GM10266 (cell line): ENCODE measurements at regions not wholly inside any gene's neighbourhood (a gene's known extent, or its start where the extent isn't known, plus 50 kb on each side); places are given as distances from the start of the nearest gene placed in this dataset.

Experiments
- DNase-seq: peaks from one replicate; pipeline ENCODE4 v3.0.0; 2012; ENCODE audit errors: extremely low spot score
- CTCF ChIP-seq: IDR thresholded peaks from 2 replicates; pipeline ENCODE4 v1.5.1; 2012; ENCODE audit warnings: mild to moderate bottlenecking, low read depth; ENCODE audit not compliant: control insufficient read depth, insufficient read depth; ENCODE audit errors: missing control alignments

GRCh38 chr4:114538012-114538617, 60.5 kb upstream of the UGT8 start:
- no peak for DNase-seq
- TF ChIP-seq CTCF, result no peak

GRCh38 chr4:114539985-114540384, 58.6 kb upstream of the UGT8 start:
- TF ChIP-seq CTCF, result no peak
- no peak for DNase-seq

- no peak for TF ChIP-seq CTCF
- peak; percentile 6 for DNase-seq
Observed at GRCh38 chr4:114547340-114548134, 51.1 kb upstream of the UGT8 start.
